OCI-LY1 (cell line): ENCODE measurements at regions not wholly inside any gene's neighbourhood (a gene's known extent, or its start where the extent isn't known, plus 50 kb on each side); places are given as distances from the start of the nearest gene placed in this dataset.

ENCODE experiments used
- H2AFZ ChIP-seq: fragments of 200-600 bp; sonication (generic), shearing (Covaris generic); 2 replicates; pipeline ENCODE4 v1.6.0; 2014; ENCODE audit warnings: antibody characterized with exemption, mild to moderate bottlenecking, low read length
- H3F3A ChIP-seq: fragments of 200-600 bp; sonication (generic), shearing (Covaris generic); 2 replicates; pipeline ENCODE4 v1.6.0; 2014; ENCODE audit warnings: mild to moderate bottlenecking, antibody characterized with exemption, low read length, moderate library complexity; ENCODE audit not compliant: insufficient read depth
- H3K27ac ChIP-seq: fragments of 200-600 bp; sonication (generic); 2 replicates; pipeline ENCODE4 v1.5.1; 2014; ENCODE audit warnings: low read length, mixed run types, mild to moderate bottlenecking, low read depth; ENCODE audit not compliant: poor library complexity, severe bottlenecking
- H3K27me3 ChIP-seq: fragments of 200-600 bp; sonication (generic); 2 replicates; pipeline ENCODE4 v1.6.0; 2014; ENCODE audit warnings: antibody characterized with exemption, mild to moderate bottlenecking, low read length, moderate library complexity; ENCODE audit not compliant: insufficient read depth
- H3K36me3 ChIP-seq: fragments of 200-600 bp; sonication (generic); 2 replicates; pipeline ENCODE4 v1.6.1; 2014; ENCODE audit warnings: mild to moderate bottlenecking, antibody characterized with exemption, low read length, moderate library complexity, mixed read lengths; ENCODE audit not compliant: insufficient read depth
- H3K4me1 ChIP-seq: fragments of 200-600 bp; sonication (generic); 2 replicates; pipeline ENCODE4 v1.5.1; 2014; ENCODE audit warnings: mild to moderate bottlenecking, low read length, moderate library complexity; ENCODE audit not compliant: insufficient read depth, severe bottlenecking
- H3K4me2 ChIP-seq: fragments of 200-600 bp; sonication (generic), shearing (Covaris generic); 2 replicates; pipeline ENCODE4 v1.6.1; 2014; ENCODE audit warnings: low read length
- H3K4me3 ChIP-seq: fragments of 200-600 bp; sonication (generic); 2 replicates; pipeline ENCODE4 v1.5.1; 2014; ENCODE audit warnings: low read length, low read depth, mild to moderate bottlenecking, mixed read lengths; ENCODE audit not compliant: poor library complexity, severe bottlenecking
- H3K79me2 ChIP-seq: fragments of 200-600 bp; shearing (Covaris generic); 2 replicates; pipeline ENCODE4 v1.6.1; 2016; ENCODE audit warnings: mixed run types, low read length, mixed read lengths; ENCODE audit not compliant: insufficient read depth
- H3K9ac ChIP-seq: fragments of 200-600 bp; sonication (generic), shearing (Covaris generic); 2 replicates; pipeline ENCODE4 v1.6.1; 2014; ENCODE audit warnings: mild to moderate bottlenecking, low read length, mixed read lengths
- H3K9me2 ChIP-seq: fragments of 200-600 bp; sonication (generic), shearing (Covaris generic); 2 replicates; pipeline ENCODE4 v1.6.1; 2014; ENCODE audit warnings: low read depth, mild to moderate bottlenecking, low read length, mixed read lengths
- H3K9me3 ChIP-seq: fragments of 200-600 bp; shearing (Covaris generic); 2 replicates; pipeline ENCODE4 v1.6.1; 2014; ENCODE audit warnings: low read length, mixed read lengths
- H4K20me1 ChIP-seq: fragments of 200-600 bp; sonication (generic), shearing (Covaris generic); 2 replicates; pipeline ENCODE4 v1.6.0; 2016; ENCODE audit warnings: mild to moderate bottlenecking, low read length; ENCODE audit not compliant: insufficient read depth
- CTCF ChIP-seq: fragments of 200-600 bp; sonication (generic), shearing (Covaris generic); IDR thresholded peaks from 2 replicates; pipeline ENCODE4 v1.5.1; 2017; ENCODE audit warnings: mild to moderate bottlenecking, antibody characterized with exemption, low read length, moderate library complexity, mixed read lengths
- EZH2 ChIP-seq: fragments of 200-600 bp; sonication (generic), shearing (Covaris generic); IDR thresholded peaks from 2 replicates; pipeline ENCODE4 v1.8.0; 2017; ENCODE audit warnings: borderline replicate concordance, mixed run types, mild to moderate bottlenecking, antibody characterized with exemption, low read length, moderate library complexity, mixed read lengths

GRCh38 chr13:83536153-83536552 is 346.1 kb downstream of the SLITRK1 start:
- no peak for TF ChIP-seq CTCF
- no peak for TF ChIP-seq EZH2
- H3K27me3 ChIP-seq, result no peaks in the 10 kb centered on the region
- H3K4me2 ChIP-seq, result no peak overlapping the region
- H3K9ac ChIP-seq, result no peak overlapping the region
- no peaks in the 10 kb centered on the region; the same call in 1 of the 2 replicates for H3K9me2 ChIP-seq
- no peaks in the 10 kb centered on the region for H3F3A ChIP-seq
- H3K36me3 ChIP-seq, result no peaks in the 10 kb centered on the region
- no peaks in the 10 kb centered on the region for H4K20me1 ChIP-seq
- no peak overlapping the region for H3K4me3 ChIP-seq
- peaks cover 12% of the 10 kb centered on the region; the same call in 1 of the 2 replicates for H3K9me3 ChIP-seq
- no peaks in the 10 kb centered on the region for H3K79me2 ChIP-seq
- no peak overlapping the region for H2AFZ ChIP-seq
- H3K27ac ChIP-seq, result no peak overlapping the region
- no peaks in the 10 kb centered on the region for H3K4me1 ChIP-seq

GRCh38 chr13:83532809-83533208 is 349.5 kb downstream of the SLITRK1 start:
- H3K4me1 ChIP-seq, result no peaks in the 10 kb centered on the region
- no peak overlapping the region for H3K4me3 ChIP-seq
- H3F3A ChIP-seq, result no peaks in the 10 kb centered on the region
- H3K79me2 ChIP-seq, result no peaks in the 10 kb centered on the region
- H3K27ac ChIP-seq, result no peak overlapping the region
- no peaks in the 10 kb centered on the region for H4K20me1 ChIP-seq
- no peaks in the 10 kb centered on the region for H3K9me3 ChIP-seq
- H3K9ac ChIP-seq, result no peak overlapping the region
- H3K36me3 ChIP-seq, result no peaks in the 10 kb centered on the region
- no peaks in the 10 kb centered on the region for H3K27me3 ChIP-seq
- TF ChIP-seq EZH2, result no peak
- TF ChIP-seq CTCF, result no peak
- no peak overlapping the region for H3K4me2 ChIP-seq
- H2AFZ ChIP-seq, result no peak overlapping the region
- peaks cover 3% of the 10 kb centered on the region; the same call in 1 of the 2 replicates for H3K9me2 ChIP-seq

GRCh38 chr13:83531022-83531421 is 351.3 kb downstream of the SLITRK1 start:
- Histone ChIP-seq H3K36me3 (no peaks in the 10 kb centered on the region), H4K20me1 (no peaks in the 10 kb centered on the region), H3K4me3 (no peak overlapping the region), H3K27me3 (no peaks in the 10 kb centered on the region), H3K4me2 (no peak overlapping the region), H3K9me3 (no peaks in the 10 kb centered on the region), H3F3A (no peaks in the 10 kb centered on the region), H3K27ac (no peak overlapping the region), H3K9ac (no peak overlapping the region), H3K4me1 (no peaks in the 10 kb centered on the region), H3K9me2 (peaks cover 3% of the 10 kb centered on the region; the same call in 1 of the 2 replicates), H2AFZ (no peak overlapping the region), H3K79me2 (no peaks in the 10 kb centered on the region)
- TF ChIP-seq EZH2, result no peak
- TF ChIP-seq CTCF, result no peak
